Non-pigmented ciliary epithelial cell (primary cell): ENCODE measurements at regions not wholly inside any gene's neighbourhood (a gene's known extent, or its start where the extent isn't known, plus 50 kb on each side); places are given as distances from the start of the nearest gene placed in this dataset.

ENCODE experiments used
- DNase-seq: peaks from one replicate; pipeline ENCODE4 v3.0.0-alpha.2; 2010; ENCODE audit warnings: low read depth

DNA sequence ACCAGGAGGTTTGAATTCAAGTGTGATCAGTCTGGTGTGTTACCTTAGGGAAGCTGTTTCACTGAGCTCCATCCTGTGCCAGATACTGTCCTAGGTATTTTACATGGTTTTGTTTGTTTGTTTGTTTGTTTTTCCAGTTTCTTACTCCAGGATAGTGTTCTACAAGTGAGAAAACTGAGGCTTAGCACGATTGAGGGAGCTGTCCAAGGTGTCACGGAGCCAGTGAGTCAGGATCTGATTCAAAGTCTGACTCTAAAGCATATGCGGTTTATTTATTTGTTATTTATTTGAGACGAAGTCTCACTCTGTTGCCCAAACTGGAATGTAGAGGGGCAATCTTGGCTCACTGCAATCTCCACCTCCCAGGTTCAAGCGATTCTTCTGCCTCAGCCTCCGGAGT lies 79.7 kb upstream of the GNG2 start:
- peak; percentile 11 for DNase-seq

DNA sequence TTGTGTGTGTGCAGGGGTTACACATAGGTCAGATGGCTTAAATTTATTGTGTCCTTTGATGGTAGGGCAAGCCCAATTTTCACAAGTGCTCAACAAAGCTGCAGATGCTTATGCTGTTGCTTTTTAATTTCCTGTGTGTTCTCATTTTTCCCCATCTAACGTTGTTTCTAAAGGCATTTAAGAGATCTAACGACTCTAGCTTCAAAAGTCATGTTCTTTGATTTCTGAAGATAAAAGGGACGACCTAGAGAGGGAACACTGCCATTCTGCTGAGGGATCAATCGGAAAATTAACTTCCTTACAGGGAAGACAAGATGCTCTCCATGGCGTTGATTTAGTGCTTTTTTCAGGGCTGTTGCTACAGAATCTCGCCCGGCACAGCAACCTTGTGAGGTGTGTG lies 79.0 kb upstream of the GNG2 start:
- no peak for DNase-seq

DNA sequence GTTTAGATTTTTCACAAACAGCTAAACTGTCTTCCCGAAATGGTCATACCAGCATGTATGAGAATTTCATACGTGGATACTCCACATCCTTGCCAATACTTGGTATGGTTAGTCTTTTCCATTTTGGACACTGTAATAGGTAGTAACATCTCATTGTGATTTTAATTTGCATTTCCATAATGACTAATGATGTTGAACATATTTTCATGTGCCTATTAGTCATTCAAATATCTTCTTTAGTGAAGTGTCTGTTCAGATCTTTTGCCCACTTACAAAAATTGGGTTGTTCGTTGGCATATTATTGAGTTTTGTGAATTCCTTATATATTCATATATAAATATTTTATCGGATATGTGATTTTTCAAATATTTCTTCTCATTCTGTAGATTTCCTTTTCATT lies 78.0 kb upstream of the GNG2 start:
- DNase-seq = no peak

DNA sequence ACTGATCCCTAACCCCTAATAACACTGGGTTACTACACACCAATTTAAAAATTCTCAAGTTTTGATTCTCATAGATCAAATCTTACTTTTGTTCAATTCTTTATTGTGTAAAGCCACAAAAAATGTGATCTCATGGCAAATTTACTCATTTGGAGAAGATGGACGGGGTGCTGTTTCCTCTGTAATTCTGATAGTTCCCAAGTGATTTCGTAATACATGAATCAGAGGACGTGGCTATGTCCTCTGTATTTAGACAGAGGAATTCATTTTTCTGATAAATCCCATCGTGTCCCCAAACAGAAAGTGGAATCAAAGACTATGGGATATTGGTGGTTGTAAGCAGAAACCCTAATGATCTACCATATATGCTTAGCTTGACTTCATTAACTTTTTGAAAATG lies 76.6 kb upstream of the GNG2 start:
- DNase-seq = peak; percentile 36

DNA sequence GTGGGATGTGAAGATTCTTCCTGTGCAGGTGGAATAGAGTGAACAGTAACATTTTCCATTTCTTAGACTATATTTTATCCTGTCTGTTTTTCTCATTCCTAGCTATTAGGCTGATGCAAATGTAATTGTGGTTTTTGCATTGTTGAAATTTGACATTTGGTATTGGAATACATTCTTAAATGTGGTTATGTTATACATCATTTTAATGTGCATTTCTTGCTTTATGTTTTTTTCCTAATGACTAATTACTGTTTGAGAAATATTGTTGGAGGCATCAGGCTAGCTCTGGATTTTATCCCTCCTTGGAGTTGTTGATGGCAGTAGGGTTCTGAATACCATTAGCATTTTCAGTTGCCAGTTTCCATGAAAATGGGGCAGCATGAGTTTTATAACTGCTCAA lies 75.9 kb upstream of the GNG2 start:
- no peak for DNase-seq

DNA sequence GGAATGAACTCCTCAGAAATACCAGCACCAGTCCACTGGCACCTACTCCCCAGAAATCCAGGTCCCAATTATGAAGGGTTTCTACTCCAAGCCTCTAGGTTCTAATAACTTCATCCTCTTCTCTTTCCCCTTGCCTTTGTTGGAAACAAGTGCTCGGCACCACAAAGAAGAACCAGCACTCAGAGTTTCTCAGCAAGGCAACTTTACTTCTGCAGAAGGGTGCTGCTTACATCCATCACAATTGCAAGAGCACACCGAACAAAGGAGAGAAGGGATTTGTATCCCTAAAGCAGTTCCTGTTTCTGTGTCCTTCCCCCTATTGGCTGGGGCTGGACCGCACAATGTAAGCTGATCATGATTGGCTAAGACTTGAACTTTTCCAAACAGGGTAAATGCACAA lies 74.2 kb upstream of the GNG2 start:
- no peak for DNase-seq

DNA sequence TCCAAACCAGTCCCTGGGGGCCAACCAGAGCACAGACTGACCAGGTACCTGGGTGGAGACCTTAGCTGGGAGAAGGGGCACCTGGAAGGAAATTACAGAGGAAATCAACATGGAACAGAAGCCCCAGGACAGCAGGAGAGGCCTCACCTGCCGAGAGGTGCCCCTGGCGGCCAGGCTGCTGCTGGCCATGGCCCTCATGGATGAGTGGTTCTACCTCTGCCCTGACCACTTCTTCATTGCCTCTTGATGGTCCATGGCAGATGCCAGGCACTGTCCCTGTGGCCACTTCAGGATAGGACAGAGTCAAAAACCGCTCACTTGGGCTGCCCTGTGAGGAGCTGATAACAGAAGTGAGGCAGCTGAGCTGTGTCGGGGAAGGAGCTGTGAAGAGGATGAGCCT lies 73.1 kb upstream of the GNG2 start:
- no peak for DNase-seq

DNA sequence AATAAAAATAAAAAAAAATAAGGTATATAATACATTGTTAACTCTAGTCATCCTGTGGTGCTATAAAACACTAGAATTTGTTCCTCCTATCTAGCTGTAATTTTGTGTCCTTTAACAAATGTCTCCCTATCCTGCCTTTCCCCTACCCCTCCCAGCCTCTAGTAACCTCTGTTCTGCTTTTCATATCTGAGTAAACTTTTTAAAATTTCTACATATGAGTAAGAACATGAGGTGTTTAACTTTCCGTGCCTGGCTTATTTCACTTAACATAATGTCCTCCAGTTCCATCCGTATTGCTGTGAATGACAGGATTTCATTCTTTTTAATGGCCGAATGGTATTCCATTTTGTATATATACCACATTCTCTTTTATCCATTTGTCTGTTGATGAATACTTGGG lies 71.3 kb upstream of the GNG2 start:
- DNase-seq = no peak

DNA sequence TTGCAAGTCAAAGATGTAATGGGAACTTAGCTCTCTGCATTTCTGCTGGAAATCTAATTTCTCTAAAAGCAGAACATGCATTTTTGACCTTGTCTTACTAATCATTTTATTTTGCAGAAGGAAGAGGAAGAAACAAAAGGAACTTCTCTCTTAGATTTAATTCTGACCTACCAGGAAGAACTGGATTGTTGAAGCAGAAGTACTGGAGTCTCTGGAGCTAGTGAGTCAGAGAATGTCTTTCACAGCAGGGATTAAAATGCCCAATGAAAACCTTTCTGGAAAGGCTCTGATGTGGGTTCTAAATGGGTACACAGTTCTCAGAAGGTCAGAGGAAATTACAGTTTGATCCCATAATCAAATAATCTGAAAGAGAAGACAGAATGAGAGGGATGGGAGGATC lies 70.8 kb upstream of the GNG2 start:
- DNase-seq = no peak

DNA sequence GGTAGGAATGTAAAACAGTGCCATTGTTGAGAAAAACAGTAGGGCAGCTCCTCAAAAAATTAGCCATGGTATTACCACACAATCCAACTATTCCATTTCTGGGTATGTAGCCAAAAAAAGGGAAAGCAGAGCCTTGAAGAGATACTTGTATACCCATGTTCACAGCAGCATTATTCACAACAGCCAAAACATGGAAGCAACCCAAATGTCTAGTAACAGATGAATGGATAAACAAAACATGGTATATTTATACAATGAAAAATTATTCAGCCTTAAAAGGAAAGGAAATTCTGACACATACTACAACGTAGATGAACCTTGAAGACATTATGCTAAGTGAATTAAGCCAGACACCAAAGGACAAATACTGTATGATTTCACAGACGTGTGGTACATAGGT lies 67.6 kb upstream of the GNG2 start:
- DNase-seq = no peak

DNA sequence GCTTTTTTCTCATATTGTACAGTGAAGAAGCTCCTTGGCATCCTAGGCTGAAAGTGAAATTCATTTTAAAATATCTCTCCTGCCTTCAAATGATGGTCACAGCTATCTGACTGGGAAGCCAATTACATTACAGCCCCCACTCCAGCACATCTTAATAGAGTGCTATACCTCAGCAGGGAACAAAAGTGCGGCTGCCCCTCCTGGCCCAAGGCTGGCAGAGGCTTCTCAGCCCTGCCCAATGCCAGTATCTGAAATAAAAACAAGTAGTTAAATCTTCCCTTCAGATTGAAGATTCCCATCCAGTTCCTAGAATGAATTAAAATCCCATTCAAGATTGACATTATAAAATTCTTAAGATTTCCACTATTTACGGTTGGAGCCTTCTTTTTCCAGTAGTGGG lies 54.9 kb upstream of the GNG2 start:
- DNase-seq = no peak

DNA sequence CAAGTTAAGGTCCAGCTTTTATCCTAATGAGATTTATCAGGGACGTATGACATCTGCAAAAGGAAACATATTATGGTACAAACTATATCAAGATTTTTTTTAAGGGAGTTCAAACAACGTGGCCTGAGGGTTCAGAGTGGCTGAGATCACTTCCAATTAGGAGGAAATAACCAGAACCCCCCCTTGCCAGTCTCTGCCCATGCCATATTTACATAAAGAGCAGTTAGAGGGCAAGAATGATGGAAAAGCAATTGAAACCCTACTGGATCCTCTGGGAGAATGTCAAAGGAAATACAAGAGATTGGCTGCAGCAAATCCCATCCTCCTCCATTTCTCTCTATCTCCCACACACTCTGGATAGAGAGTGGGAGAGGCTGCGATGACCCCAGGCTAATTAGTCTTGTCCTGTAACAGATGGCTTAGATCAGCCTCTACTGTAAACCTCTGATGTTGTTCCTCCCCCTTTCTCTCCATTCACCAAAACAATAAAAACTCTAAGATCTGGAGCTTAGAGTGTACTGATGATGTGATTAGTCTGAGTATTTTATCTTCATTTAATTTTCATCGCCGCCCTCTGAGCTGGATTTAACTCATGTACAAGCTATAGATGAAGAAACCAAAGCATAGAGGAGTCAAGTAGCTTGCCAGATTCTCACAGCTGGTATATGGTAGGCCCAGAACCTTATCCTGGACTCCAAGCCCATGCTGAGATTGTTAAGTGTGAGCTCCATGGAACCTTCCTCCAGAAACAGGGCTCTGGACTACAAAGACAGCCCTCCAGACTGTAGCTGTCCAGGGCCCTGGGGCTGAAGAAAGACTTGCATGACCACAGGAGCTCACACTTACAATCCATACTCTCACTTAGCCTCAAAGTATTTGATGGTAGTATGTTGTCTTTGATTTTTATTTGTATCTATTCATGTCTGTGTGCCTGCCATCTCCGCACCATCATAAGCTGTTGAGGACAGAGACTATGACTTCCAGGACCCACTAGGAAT lies 54.1 kb upstream of the GNG2 start:
- no peak for DNase-seq

DNA sequence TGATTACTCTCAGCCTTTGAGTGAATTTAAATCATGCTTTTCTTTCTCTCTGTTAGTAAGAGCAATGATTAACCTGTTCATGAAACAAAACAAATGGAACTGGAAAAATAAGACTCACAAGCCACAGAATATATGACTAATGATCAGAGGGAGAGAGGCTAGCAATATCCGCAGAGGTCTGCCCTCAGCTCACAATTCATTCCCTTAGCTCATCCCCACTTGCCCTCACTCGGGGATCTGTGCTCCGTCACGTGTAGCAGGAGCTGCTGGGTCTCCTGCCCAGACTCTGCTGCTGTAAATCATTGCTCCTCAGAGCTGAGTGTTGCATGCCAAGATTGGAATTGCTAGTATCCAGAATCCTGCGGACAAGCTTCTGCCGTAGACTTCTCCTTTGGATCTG lies 53.1 kb upstream of the GNG2 start:
- no peak for DNase-seq
